K562 (cell line): ENCODE measurements at regions not wholly inside any gene's neighbourhood (a gene's known extent, or its start where the extent isn't known, plus 50 kb on each side); places are given as distances from the start of the nearest gene placed in this dataset.

Experiments
- ATAC-seq: fragments of 200-7000 bp; cut with Tn5 transposase; 3 replicates; pipeline ENCODE4 v1.9.1; 2020; ENCODE audit warnings: moderate library complexity
- BruUV-seq: library from RNA; stranded (reverse); fragments of 400-500 nt; replicated peaks from 2 replicates; lab custom pipeline; 2021; lab: Mats Ljungman, UMichigan
- CTCF ChIA-PET: fragments of 300-600 bp; formaldehyde crosslinking; extraction: SDS; loops from one replicate; lab custom pipeline; 2021; ENCODE audit warnings: low intra/inter-chr PET ratio; lab: Yijun Ruan, JAX
- POLR2A ChIA-PET: fragments of 300-600, 350-650 bp; sonication (Branson Sonifier 250); formaldehyde crosslinking; extraction: SDS; loops from one replicate; lab custom pipeline; 2021; ENCODE audit warnings: antibody characterized with exemption, inconsistent platforms; lab: Yijun Ruan, JAX
- DNase-seq, 4 experiments: peaks; one replicate each; pipeline versions ENCODE4 v3.0.0 to v3.0.0-alpha.2; 2011 to 2018; ENCODE audit warnings: low spot score in 3 of 4, mixed read lengths in 3 of 4; ENCODE audit errors: extremely low read depth in 1 of 4
- FAIRE-seq: peaks from 2 replicates; lab custom pipeline; 2011; peaks lifted over from hg19 to GRCh38; lab: Jason Lieb, UNC
- H2AFZ ChIP-seq: 2 replicates; pipeline ENCODE4 v1.6.0; 2011; ENCODE audit warnings: low read depth, low read length, control low read depth, inconsistent platforms
- H3K27ac ChIP-seq: fragments of 200-600 bp; 3 replicates; pipeline ENCODE4 v1.8.0; 2011; ENCODE audit warnings: low read depth, mild to moderate bottlenecking, control low read depth, inconsistent platforms, low read length, moderate library complexity, mixed read lengths; ENCODE audit errors: extremely low read depth
- H3K27me3 ChIP-seq, 2 experiments: fragments of 300-600 bp in 1 of 2; 2 replicates in 1 of 2; 3 replicates in 1 of 2; pipeline versions ENCODE4 v1.6.0 to v1.8.0; 2011; ENCODE audit warnings: inconsistent platforms in 2 of 2, low read length in 2 of 2, mild to moderate bottlenecking in 1 of 2, mixed read lengths in 1 of 2, moderate library complexity in 1 of 2; ENCODE audit not compliant: control insufficient read depth in 2 of 2, insufficient read depth in 2 of 2
- H3K36me3 ChIP-seq: fragments of 300-600 bp; 3 replicates; pipeline ENCODE4 v1.8.0; 2011; ENCODE audit warnings: mild to moderate bottlenecking, low read length, inconsistent platforms; ENCODE audit not compliant: control insufficient read depth, insufficient read depth
- H3K4me1 ChIP-seq, 2 experiments: fragments of 200-600 bp in 1 of 2; replicated peaks in 1 of 2; 2 replicates in 1 of 2; 3 replicates in 1 of 2; pipeline versions ENCODE4 v1.5.1 to v1.8.0; 2011; ENCODE audit warnings: inconsistent platforms in 2 of 2, low read length in 2 of 2, mild to moderate bottlenecking in 1 of 2, mixed read lengths in 1 of 2, moderate library complexity in 1 of 2; ENCODE audit not compliant: control insufficient read depth in 2 of 2, insufficient read depth in 2 of 2
- H3K4me2 ChIP-seq: 2 replicates; pipeline ENCODE4 v1.6.1; 2011; ENCODE audit warnings: low read length, control low read depth, inconsistent platforms, mixed read lengths; ENCODE audit not compliant: insufficient read depth
- H3K4me3 ChIP-seq: fragments of 200-600 bp; sonication (generic), shearing (Covaris generic); 2 replicates; pipeline ENCODE4 v1.5.1; 2016; ENCODE audit warnings: control low read depth, inconsistent platforms
- H3K79me2 ChIP-seq: fragments of 200-600 bp; 3 replicates; pipeline ENCODE4 v1.8.0; 2011; ENCODE audit warnings: low read length, inconsistent platforms; ENCODE audit not compliant: control insufficient read depth, insufficient read depth
- H3K9ac ChIP-seq, 2 experiments: 2 replicates each; pipeline versions ENCODE4 v1.6.0 to v1.6.1; 2011; ENCODE audit warnings: low read depth in 2 of 2, low read length in 2 of 2, control low read depth in 1 of 2, inconsistent platforms in 1 of 2, mild to moderate bottlenecking in 1 of 2, mixed read lengths in 1 of 2; ENCODE audit not compliant: insufficient read depth in 1 of 2
- H3K9me1 ChIP-seq: one replicate; pipeline ENCODE4 v1.6.0; 2011; ENCODE audit warnings: inconsistent platforms, mild to moderate bottlenecking, low read length, moderate library complexity; ENCODE audit not compliant: control insufficient read depth, insufficient read depth
- H3K9me3 ChIP-seq: replicated peaks from 2 replicates; pipeline ENCODE4 v1.5.1; 2011; ENCODE audit warnings: low read depth, low read length, inconsistent platforms; ENCODE audit not compliant: control insufficient read depth, insufficient read depth
- H4K20me1 ChIP-seq: replicated peaks from 2 replicates; pipeline ENCODE4 v1.6.1; 2011; ENCODE audit warnings: low read length, inconsistent platforms, mixed read lengths; ENCODE audit not compliant: control insufficient read depth, insufficient read depth
- DEAF1 ChIP-seq: fragments of 450-650 bp; formaldehyde crosslinking; IDR thresholded peaks from 2 replicates; pipeline ENCODE4 v1.4.0; 2020; ENCODE audit warnings: mild to moderate bottlenecking, moderate library complexity
- HDAC3 ChIP-seq: fragments of 450-650 bp; IDR thresholded peaks from 2 replicates; pipeline ENCODE4 v1.6.1; 2018; ENCODE audit warnings: borderline replicate concordance, mild to moderate bottlenecking, moderate library complexity; ENCODE audit not compliant: partially characterized antibody
- HNRNPUL1 ChIP-seq: fragments of 200-400 bp; formaldehyde crosslinking; IDR thresholded peaks from 2 replicates; pipeline ENCODE4 v1.6.1; 2017; ENCODE audit warnings: low read length
- ILK ChIP-seq: fragments of 450-650 bp; IDR thresholded peaks from 2 replicates; pipeline ENCODE4 v1.6.1; 2016; ENCODE audit warnings: missing genetic modification characterization, low read depth, mild to moderate bottlenecking, missing compliant biosample characterization, moderate library complexity, borderline replicate concordance
- JUNB ChIP-seq: fragments of 450-650 bp; formaldehyde crosslinking; conservative IDR thresholded peaks from 2 replicates; pipeline ENCODE4 v1.4.0; 2020; ENCODE audit warnings: mild to moderate bottlenecking
- MTA2 ChIP-seq: fragments of 450-650 bp; IDR thresholded peaks from 2 replicates; pipeline ENCODE4 v1.6.1; 2016; ENCODE audit warnings: low read depth
- NCOA2 ChIP-seq, 2 experiments: fragments of 450-650 bp; IDR thresholded peaks; 2 replicates each; pipeline ENCODE4 v1.6.1; 2018; ENCODE audit warnings: mild to moderate bottlenecking in 2 of 2, moderate library complexity in 1 of 2; ENCODE audit not compliant: partially characterized antibody in 2 of 2
- SMARCB1 ChIP-seq: IDR thresholded peaks from 2 replicates; pipeline ENCODE4 v1.6.1; 2011; ENCODE audit warnings: improper control_type of control experiment, low read depth; ENCODE audit not compliant: insufficient read length
- WGBS: fragments of 100-300 bp; shearing (Covaris generic); methylation state at CpG from one replicate; pipeline ENCODE4 v1.1.6; 2016; ENCODE audit warnings: low coverage, mixed read lengths; ENCODE audit not compliant: insufficient coverage; ENCODE audit errors: missing lambda C conversion rate; 5-methylcytosine and 5-hydroxymethylcytosine counted together
- in situ Hi-C: fragments of 300-500 bp; cut with MboI; formaldehyde crosslinking; loops from 4 replicates; pipeline ENCODE4 v1.15.0; 2018; ENCODE audit warnings: inconsistent platforms, mixed read lengths
- intact Hi-C: fragments of 100-400 bp; cut with micrococcal nuclease; formaldehyde crosslinking; loops from 2 replicates; pipeline ENCODE4 v1.14.2; 2022
- TF ChIP-seq, protein P1 (sequence below), 3 experiments: fragments of 200-800 bp in 1 of 3; fragments of 250-450 bp in 1 of 3; fragments of 450-650 bp in 1 of 3; sonication (Bioruptor Pico) in 1 of 3; sonication (Bioruptor generic) in 1 of 3; formaldehyde crosslinking in 1 of 3; IDR thresholded peaks; 2 replicates each; pipeline versions ENCODE4 v1.6.1 to v1.8.0; 2016 to 2022; ENCODE audit warnings: mild to moderate bottlenecking in 2 of 3, missing genetic modification characterization in 2 of 3, missing compliant biosample characterization in 1 of 3, moderate library complexity in 1 of 3
- TF ChIP-seq, protein P2 (sequence below): fragments of 450-650 bp; IDR thresholded peaks from one replicate; pipeline ENCODE4 v1.6.1; 2018; ENCODE audit warnings: mild to moderate bottlenecking, moderate library complexity; ENCODE audit not compliant: partially characterized antibody

DNA sequence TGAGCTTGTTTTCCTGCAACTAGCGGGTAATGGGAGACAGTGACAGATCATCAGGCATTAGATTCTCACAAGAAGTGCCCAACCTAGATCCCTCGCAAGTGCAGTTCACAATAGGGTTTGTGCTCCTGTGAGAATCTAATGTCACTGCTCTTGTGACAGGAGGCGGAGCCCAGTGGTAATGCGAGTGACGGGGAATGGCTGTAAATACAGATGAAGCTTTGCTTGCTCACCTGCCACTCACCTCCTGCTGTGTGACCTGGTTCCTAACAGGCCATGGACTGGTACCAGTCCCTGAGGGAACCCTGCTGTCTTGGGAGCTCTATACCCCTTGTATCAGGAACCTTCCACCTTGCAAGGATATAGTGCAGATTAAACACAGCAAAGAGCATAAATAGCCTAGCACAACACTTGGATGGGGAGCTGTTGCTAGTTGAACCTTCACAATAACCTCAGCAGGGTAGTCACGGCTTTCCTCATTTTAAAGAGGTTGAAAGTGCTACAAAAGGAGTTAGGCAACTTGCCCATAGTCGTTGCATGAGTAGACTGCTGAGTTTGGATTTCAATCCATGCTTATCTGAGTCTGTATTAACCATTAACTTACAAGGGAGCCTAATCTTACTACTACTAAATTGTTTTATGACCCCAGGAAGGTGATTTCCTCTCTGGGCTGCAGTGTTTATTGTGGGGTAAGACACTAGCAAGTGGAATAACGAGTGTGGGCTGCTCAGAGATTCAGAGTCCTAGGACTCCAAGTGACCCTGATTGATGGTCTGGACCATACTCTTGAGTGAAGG, 156.6 kb upstream of the ZFHX3 start:
- no peaks in the 10 kb centered on the region for H3K27me3 ChIP-seq
- ATAC-seq (no peak), FAIRE-seq (no peak), DNase-seq (no peak)
- H3K27ac ChIP-seq, result no peak overlapping the region
- in situ Hi-C loops (no loop called here), intact Hi-C loops (no loop called here)
- no peaks in the 10 kb centered on the region for H3K9me1 ChIP-seq
- POLR2A ChIA-PET, result interaction anchor here (0.7 to 1.2 kb wide), 2 partner anchors 8 to 61 kb away, joined by 3 read pairs; no protein-coding TSS in a partner anchor
- no peaks in the 10 kb centered on the region for H3K36me3 ChIP-seq
- CTCF ChIA-PET, result no interaction called here
- no peaks in the 10 kb centered on the region for H3K79me2 ChIP-seq
- H3K9me3 ChIP-seq, result no peaks in the 10 kb centered on the region
- no peaks in the 10 kb centered on the region for H3K4me1 ChIP-seq
- H2AFZ ChIP-seq, result no peak overlapping the region
- under 1% methylated on average over 8 of the region's 8 CpGs for WGBS
- H3K4me3 ChIP-seq, result no peak overlapping the region
- H3K4me2 ChIP-seq, result no peak overlapping the region
- no TSS peak for BruUV-seq
- no peak overlapping the region for H3K9ac ChIP-seq
- peaks cover 2% of the 10 kb centered on the region; the same call in 1 of the 2 replicates for H4K20me1 ChIP-seq
- TF ChIP-seq JUNB, result no peak
- TF ChIP-seq, protein P1, sequence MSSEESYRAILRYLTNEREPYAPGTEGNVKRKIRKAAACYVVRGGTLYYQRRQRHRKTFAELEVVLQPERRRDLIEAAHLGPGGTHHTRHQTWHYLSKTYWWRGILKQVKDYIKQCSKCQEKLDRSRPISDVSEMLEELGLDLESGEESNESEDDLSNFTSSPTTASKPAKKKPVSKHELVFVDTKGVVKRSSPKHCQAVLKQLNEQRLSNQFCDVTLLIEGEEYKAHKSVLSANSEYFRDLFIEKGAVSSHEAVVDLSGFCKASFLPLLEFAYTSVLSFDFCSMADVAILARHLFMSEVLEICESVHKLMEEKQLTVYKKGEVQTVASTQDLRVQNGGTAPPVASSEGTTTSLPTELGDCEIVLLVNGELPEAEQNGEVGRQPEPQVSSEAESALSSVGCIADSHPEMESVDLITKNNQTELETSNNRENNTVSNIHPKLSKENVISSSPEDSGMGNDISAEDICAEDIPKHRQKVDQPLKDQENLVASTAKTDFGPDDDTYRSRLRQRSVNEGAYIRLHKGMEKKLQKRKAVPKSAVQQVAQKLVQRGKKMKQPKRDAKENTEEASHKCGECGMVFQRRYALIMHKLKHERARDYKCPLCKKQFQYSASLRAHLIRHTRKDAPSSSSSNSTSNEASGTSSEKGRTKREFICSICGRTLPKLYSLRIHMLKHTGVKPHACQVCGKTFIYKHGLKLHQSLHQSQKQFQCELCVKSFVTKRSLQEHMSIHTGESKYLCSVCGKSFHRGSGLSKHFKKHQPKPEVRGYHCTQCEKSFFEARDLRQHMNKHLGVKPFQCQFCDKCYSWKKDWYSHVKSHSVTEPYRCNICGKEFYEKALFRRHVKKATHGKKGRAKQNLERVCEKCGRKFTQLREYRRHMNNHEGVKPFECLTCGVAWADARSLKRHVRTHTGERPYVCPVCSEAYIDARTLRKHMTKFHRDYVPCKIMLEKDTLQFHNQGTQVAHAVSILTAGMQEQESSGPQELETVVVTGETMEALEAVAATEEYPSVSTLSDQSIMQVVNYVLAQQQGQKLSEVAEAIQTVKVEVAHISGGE (CRISPR knock-in tag; IDR thresholded peaks at IDR 0.05), result no peak
- TF ChIP-seq MTA2, result no peak
- no peak for TF ChIP-seq SMARCB1
- TF ChIP-seq NCOA2 (IDR thresholded peaks at IDR 0.05; ENCODE audit: partially characterized antibody in 2 of 2), result no peak
- no peak for TF ChIP-seq HNRNPUL1
- TF ChIP-seq ILK (tag), result no peak
- no peak for TF ChIP-seq HDAC3
- TF ChIP-seq, protein P2, sequence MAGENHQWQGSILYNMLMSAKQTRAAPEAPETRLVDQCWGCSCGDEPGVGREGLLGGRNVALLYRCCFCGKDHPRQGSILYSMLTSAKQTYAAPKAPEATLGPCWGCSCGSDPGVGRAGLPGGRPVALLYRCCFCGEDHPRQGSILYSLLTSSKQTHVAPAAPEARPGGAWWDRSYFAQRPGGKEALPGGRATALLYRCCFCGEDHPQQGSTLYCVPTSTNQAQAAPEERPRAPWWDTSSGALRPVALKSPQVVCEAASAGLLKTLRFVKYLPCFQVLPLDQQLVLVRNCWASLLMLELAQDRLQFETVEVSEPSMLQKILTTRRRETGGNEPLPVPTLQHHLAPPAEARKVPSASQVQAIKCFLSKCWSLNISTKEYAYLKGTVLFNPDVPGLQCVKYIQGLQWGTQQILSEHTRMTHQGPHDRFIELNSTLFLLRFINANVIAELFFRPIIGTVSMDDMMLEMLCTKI, result no peak
- TF ChIP-seq DEAF1 (CRISPR knock-in tag), result no peak
